ENCODE measurements at regions not wholly inside any gene's neighbourhood (a gene's known extent, or its start where the extent isn't known, plus 50 kb on each side); places are given as distances from the start of the nearest gene placed in this dataset.

DNA sequence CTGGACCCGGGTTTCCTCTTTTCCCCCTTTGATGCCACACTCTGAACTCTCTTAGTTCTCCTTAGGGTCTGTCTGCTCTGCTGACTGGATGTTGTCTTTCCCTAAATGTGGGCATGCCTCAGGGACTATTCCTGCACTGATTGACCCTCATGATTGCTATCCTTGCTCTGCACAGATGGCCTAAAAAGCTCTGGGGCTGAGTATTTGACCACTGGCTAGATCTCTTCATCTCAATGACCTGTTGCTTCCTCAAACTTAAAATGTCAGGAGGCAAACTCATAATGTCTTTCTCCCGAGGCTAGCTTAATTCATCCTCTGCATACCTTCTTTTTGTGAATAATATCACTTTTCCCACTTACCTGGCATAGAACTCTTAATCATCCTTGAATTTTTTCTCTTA lies 157.4 kb downstream of the GATB start:
- no peak for TF ChIP-seq Cebpa-rat (IDR thresholded peaks at IDR 0.05)
- Histone ChIP-seq H3K9me3 (0 out of 2 replicates have a peak, but pooled peaks cover 7% of the 10 kb centered on the region), H3K4me3 (no peak overlapping the region), H3K4me2 (peak overlapping the region; percentile 6; the same call in 1 of the 2 replicates), H3K9ac (no peak overlapping the region), H4K20me1 (no peaks in the 10 kb centered on the region), H3K4me1 (peaks cover 12% of the 10 kb centered on the region; the same call in 1 of the 2 replicates), H3K27me3 (no peaks in the 10 kb centered on the region), H3K27ac (no peak overlapping the region), H3K36me3 (no peaks in the 10 kb centered on the region)

DNA sequence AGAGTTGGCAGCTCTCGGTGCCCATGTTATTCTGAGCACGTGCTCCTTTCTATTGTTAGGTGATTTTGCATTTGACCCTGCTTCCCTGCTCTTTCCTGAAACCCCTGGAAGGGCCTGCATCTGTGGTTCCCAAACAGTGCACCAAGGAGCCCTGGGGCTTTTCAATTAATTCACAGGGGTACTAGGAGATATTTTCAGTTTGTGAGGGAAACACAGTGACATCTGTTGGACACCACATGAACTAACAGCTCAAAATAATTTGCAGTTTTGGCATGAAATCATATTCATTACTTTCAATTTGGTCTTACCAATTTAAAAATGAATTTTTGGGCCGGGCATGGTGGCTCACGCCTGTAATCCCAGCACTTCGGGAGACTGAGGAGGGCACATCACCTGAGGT lies 156.6 kb downstream of the GATB start:
- Histone ChIP-seq H3K4me2 (peak overlapping the region; percentile 6; the same call in 1 of the 2 replicates), H3K36me3 (no peaks in the 10 kb centered on the region)

DNA sequence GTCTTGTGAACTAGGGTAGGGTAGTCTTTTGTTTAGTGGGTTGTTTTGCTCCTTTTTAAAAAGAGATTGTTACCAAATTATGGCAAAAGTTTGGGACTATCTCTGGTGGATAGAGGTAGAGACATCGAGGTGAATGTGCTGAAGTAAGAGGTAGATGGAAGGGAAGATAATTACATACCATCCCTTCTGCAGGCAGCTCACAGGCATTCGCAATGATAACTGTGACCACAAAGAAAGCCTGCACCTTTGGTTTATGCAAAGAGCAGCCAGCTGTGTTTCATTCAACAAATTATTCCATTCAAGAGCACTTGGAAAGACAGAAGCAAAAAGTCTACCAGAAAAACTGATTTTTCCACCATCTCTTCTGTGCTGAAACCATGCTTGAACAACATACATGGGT lies 155.6 kb downstream of the GATB start:
- Histone ChIP-seq H3K4me1 (peaks cover 12% of the 10 kb centered on the region; the same call in 1 of the 2 replicates), H3K9ac (no peak overlapping the region), H3K36me3 (no peaks in the 10 kb centered on the region), H3K4me2 (no peak overlapping the region), H3K27ac (no peak overlapping the region), H3K9me3 (0 out of 2 replicates have a peak, but pooled peaks cover 7% of the 10 kb centered on the region), H4K20me1 (no peaks in the 10 kb centered on the region), H3K4me3 (no peak overlapping the region), H3K27me3 (no peaks in the 10 kb centered on the region)
- TF ChIP-seq Cebpa-rat (IDR thresholded peaks at IDR 0.05) = no peak

More for the DNA sequence above, 156.6 kb downstream of the GATB start:
- no peaks in the 10 kb centered on the region for H3K27me3 ChIP-seq
- H3K9ac ChIP-seq = no peak overlapping the region
- TF ChIP-seq Cebpa-rat (IDR thresholded peaks at IDR 0.05) = no peak
- no peaks in the 10 kb centered on the region for H4K20me1 ChIP-seq
- H3K27ac ChIP-seq = no peak overlapping the region
- 0 out of 2 replicates have a peak, but pooled peaks cover 7% of the 10 kb centered on the region for H3K9me3 ChIP-seq
- peaks cover 12% of the 10 kb centered on the region; the same call in 1 of the 2 replicates for H3K4me1 ChIP-seq
- H3K4me3 ChIP-seq = no peak overlapping the region

DNA sequence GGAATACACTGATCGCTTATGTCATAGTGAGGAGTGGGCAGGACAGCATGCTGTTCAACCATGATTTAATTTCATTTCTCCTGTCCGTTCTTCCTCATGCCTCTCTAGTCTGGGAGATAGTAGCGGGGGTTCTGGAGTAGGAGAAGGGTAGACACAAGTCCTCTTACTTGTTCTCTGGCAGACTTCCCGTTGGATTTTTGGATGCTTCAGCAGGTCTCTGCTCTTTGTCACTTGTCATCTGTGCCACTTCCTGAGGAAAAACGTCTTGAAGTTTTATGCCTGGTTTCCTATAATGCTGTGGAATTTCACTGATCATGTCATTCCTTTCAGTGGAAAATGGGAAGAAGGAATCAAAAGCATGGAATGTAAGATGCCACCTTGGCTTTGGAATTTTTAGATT lies 154.7 kb downstream of the GATB start:
- no peaks in the 10 kb centered on the region for H3K27me3 ChIP-seq
- H3K9ac ChIP-seq = no peak overlapping the region
- no peaks in the 10 kb centered on the region for H3K36me3 ChIP-seq
- H3K27ac ChIP-seq = no peak overlapping the region
- H3K4me1 ChIP-seq = peaks cover 12% of the 10 kb centered on the region; the same call in 1 of the 2 replicates
- no peak overlapping the region for H3K4me3 ChIP-seq
- TF ChIP-seq Cebpa-rat (IDR thresholded peaks at IDR 0.05) = no peak
- H4K20me1 ChIP-seq = no peaks in the 10 kb centered on the region
- no peak overlapping the region for H3K4me2 ChIP-seq
- H3K9me3 ChIP-seq = 0 out of 2 replicates have a peak, but pooled peaks cover 7% of the 10 kb centered on the region

DNA sequence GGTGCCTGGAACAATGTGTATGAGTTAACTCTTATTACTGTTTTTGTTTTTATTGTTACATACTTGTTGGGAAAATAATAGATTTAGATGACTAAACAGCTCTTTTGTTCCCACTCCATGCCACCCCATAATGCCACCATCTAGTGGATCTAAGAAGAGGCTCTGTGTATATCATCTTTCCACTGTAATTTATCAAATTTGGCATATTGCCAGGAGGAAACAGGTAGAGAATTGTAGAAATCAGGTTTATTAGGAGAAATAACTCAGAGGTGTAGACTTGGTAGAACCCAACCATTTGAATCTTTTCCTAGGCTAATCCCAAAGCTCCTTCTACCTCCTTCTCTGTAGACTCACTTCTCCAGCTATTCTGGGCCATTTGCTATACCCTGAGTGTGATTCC lies 150.6 kb downstream of the GATB start:
- H3K27me3 ChIP-seq = no peaks in the 10 kb centered on the region
- H3K4me1 ChIP-seq = no peaks in the 10 kb centered on the region
- H3K9me3 ChIP-seq = no peaks in the 10 kb centered on the region
- no peaks in the 10 kb centered on the region for H4K20me1 ChIP-seq
- H3K27ac ChIP-seq = no peak overlapping the region
- H3K4me3 ChIP-seq = no peak overlapping the region
- H3K36me3 ChIP-seq = no peaks in the 10 kb centered on the region
- no peak for TF ChIP-seq Cebpa-rat (IDR thresholded peaks at IDR 0.05)
- no peak overlapping the region for H3K4me2 ChIP-seq
- no peak overlapping the region for H3K9ac ChIP-seq

DNA sequence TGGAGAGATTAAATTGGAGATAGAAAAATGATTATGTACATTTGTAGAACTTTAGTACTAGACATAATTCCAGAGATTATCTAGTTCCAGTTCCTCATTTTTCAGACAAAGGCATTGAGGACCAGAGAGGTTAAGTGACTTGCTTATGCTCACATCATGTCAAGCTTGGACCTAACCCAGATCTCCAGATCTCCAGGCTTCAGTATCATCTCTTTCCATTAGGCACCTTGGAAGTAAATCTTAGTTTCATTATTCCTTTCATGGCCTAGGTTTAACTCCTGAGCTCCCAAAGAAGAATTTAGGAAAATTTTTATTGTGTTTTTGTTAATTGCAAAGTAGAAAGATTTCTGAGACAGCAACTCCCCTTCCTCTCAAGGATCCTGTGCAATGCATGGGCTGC lies 148.8 kb downstream of the GATB start:
- H3K4me1 ChIP-seq = no peaks in the 10 kb centered on the region
- H3K27ac ChIP-seq = no peak overlapping the region

DNA sequence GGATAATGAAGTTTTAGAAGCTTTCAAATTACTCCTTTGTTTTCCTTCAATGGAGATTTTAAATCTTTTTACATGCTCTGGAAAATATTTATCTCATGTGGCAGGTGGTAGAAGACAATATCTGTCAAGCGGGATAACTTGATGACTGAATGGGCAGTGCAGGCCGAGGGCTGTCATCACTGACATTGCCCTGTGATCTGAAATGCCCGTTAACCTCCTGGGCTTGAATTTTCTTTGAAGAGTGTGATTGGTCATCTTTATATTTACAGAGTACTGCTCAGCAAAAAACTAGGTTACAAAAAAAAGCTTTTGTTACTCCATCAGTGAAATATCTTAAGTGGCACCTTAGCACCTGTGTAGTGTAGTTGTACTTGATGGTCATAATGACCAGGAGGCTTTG lies 147.5 kb downstream of the GATB start:
- H3K9ac ChIP-seq = no peak overlapping the region
- no peaks in the 10 kb centered on the region for H3K36me3 ChIP-seq
- no peak overlapping the region for H3K4me3 ChIP-seq
- H4K20me1 ChIP-seq = no peaks in the 10 kb centered on the region
- H3K4me2 ChIP-seq = no peak overlapping the region
- H3K27me3 ChIP-seq = no peaks in the 10 kb centered on the region
- H3K27ac ChIP-seq = no peak overlapping the region
- no peaks in the 10 kb centered on the region for H3K9me3 ChIP-seq
- no peaks in the 10 kb centered on the region for H3K4me1 ChIP-seq
- no peak for TF ChIP-seq Cebpa-rat (IDR thresholded peaks at IDR 0.05)

More for the DNA sequence above, 148.8 kb downstream of the GATB start:
- no peaks in the 10 kb centered on the region for H4K20me1 ChIP-seq
- no peak overlapping the region for H3K4me3 ChIP-seq
- no peaks in the 10 kb centered on the region for H3K9me3 ChIP-seq
- H3K4me2 ChIP-seq = no peak overlapping the region
- H3K9ac ChIP-seq = no peak overlapping the region
- no peaks in the 10 kb centered on the region for H3K27me3 ChIP-seq
- no peak for TF ChIP-seq Cebpa-rat (IDR thresholded peaks at IDR 0.05)
- no peaks in the 10 kb centered on the region for H3K36me3 ChIP-seq

DNA sequence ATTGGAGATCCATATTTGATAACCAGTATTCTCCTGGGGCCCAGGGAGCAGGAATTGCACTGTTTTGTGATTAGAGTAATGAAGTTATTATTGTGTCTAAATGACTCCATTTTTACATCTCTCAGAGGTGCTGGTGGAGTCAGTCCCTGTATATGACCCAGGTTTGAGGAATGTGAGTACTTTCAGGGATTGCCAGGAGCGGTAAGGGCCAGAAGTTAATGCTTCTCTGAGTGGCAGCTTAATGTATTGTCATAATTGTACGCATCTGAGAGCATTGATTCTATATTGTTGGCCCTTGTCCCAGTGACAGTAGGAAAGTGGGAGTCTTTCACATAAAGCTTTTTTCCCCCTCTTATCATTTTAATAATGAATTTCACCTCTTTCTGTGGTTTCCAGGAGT lies 146.2 kb downstream of the GATB start:
- no peak overlapping the region for H3K4me2 ChIP-seq
- no peak for TF ChIP-seq Cebpa-rat (IDR thresholded peaks at IDR 0.05)
- no peaks in the 10 kb centered on the region for H4K20me1 ChIP-seq
- no peak overlapping the region for H3K4me3 ChIP-seq
- no peaks in the 10 kb centered on the region for H3K36me3 ChIP-seq
- no peak overlapping the region for H3K9ac ChIP-seq
- no peaks in the 10 kb centered on the region for H3K9me3 ChIP-seq
- no peaks in the 10 kb centered on the region for H3K27me3 ChIP-seq
- no peaks in the 10 kb centered on the region for H3K4me1 ChIP-seq
- H3K27ac ChIP-seq = no peak overlapping the region

DNA sequence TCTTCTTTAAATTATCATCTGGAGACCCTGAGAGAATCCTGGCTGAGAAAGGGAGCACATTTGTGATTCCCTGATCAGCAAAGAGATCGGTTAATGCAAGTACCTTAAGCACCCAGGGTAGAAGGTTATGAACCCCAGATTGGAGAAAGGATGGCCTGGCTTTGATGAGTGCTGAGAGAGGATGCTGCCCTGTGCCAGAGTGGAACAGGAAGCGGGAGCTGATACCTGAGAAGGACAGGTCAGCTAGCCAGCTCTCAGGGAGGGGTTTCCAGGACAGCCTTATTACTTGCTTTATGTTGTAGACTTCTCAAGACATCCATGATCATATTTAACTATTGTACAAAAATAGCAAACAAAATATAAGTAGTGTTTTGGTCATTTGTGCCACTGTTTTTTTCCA lies 141.9 kb downstream of the GATB start:
- Histone ChIP-seq H3K9ac (no peak overlapping the region), H3K27me3 (no peaks in the 10 kb centered on the region), H3K4me3 (no peak overlapping the region), H3K36me3 (no peaks in the 10 kb centered on the region), H3K4me1 (no peaks in the 10 kb centered on the region), H4K20me1 (no peaks in the 10 kb centered on the region), H3K27ac (no peak overlapping the region), H3K9me3 (no peaks in the 10 kb centered on the region), H3K4me2 (no peak overlapping the region)
- TF ChIP-seq Cebpa-rat (IDR thresholded peaks at IDR 0.05) = no peak

DNA sequence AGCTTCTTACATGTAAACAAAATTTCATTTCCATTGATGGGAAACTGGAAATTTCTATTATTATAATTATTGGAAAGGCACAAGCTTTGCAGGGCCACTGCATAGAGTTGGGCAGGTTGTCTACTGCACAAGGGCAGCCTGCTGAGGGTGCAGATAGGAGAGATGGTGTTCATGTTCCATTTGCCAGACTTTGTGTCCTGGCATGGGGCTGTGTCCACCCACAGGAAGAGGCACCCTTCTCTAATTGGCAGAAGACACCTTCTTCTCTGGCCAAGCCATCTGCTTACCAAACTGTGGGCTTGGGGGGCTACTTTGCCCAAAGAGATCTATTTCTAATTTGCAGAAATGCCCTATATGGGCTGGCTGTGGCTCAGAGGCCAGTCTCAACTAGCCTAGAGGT lies 140.7 kb downstream of the GATB start:
- no peak for TF ChIP-seq Cebpa-rat (IDR thresholded peaks at IDR 0.05)
- no peak overlapping the region for H3K4me2 ChIP-seq
- no peaks in the 10 kb centered on the region for H4K20me1 ChIP-seq
- no peak overlapping the region for H3K9ac ChIP-seq
- no peaks in the 10 kb centered on the region for H3K4me1 ChIP-seq
- no peaks in the 10 kb centered on the region for H3K27me3 ChIP-seq
- H3K27ac ChIP-seq = no peak overlapping the region
- H3K36me3 ChIP-seq = no peaks in the 10 kb centered on the region
- no peak overlapping the region for H3K4me3 ChIP-seq
- no peaks in the 10 kb centered on the region for H3K9me3 ChIP-seq
